H1 (cell line): ENCODE measurements at regions not wholly inside any gene's neighbourhood (a gene's known extent, or its start where the extent isn't known, plus 50 kb on each side); places are given as distances from the start of the nearest gene placed in this dataset.

Experiments used
- CTCF ChIA-PET: fragments of 300-600 bp; sonication (Branson Sonifier 250); formaldehyde crosslinking; loops from one replicate; lab custom pipeline; 2021; ENCODE audit not compliant: partially characterized antibody; lab: Charles Lee
- POLR2A ChIA-PET: fragments of 300-600 bp; sonication (Branson Sonifier 250); formaldehyde crosslinking; loops from one replicate; lab custom pipeline; 2021; ENCODE audit warnings: inconsistent platforms; ENCODE audit not compliant: partially characterized antibody; lab: Charles Lee
- DNase-seq, 2 experiments: peaks; one replicate each; pipeline versions ENCODE4 v3.0.0 to v3.0.0-alpha.2; 2010 to 2022; ENCODE audit warnings: low spot score in 2 of 2, low read depth in 1 of 2, mixed read lengths in 1 of 2
- FAIRE-seq: peaks from 2 replicates; lab custom pipeline; 2011; peaks lifted over from hg19 to GRCh38; lab: Jason Lieb, UNC
- H2AFZ ChIP-seq: 2 replicates; pipeline ENCODE4 v1.8.1; 2012; ENCODE audit warnings: low read length, inconsistent platforms
- H2AK5ac ChIP-seq: 2 replicates; pipeline ENCODE4 v1.6.1; 2013; ENCODE audit warnings: low read depth, low read length
- H2BK120ac ChIP-seq: replicated peaks from 2 replicates; pipeline ENCODE3; 2013; ENCODE audit warnings: low read depth, low read length, inconsistent platforms
- H2BK12ac ChIP-seq: 2 replicates; pipeline ENCODE4 v1.6.1; 2013; ENCODE audit warnings: low read depth, low read length
- H2BK15ac ChIP-seq: 2 replicates; pipeline ENCODE4 v1.6.1; 2013; ENCODE audit warnings: low read length
- H2BK20ac ChIP-seq: 2 replicates; pipeline ENCODE4 v1.6.1; 2013; ENCODE audit warnings: low read length
- H2BK5ac ChIP-seq: 2 replicates; pipeline ENCODE4 v1.6.1; 2013; ENCODE audit warnings: low read depth, low read length
- H3K14ac ChIP-seq: 2 replicates; pipeline ENCODE4 v1.6.1; 2013; ENCODE audit warnings: inconsistent platforms; ENCODE audit not compliant: insufficient read length
- H3K18ac ChIP-seq: 2 replicates; pipeline ENCODE4 v1.6.1; 2013; ENCODE audit warnings: low read length; ENCODE audit errors: extremely low read depth
- H3K23ac ChIP-seq: 2 replicates; pipeline ENCODE4 v1.6.1; 2013; ENCODE audit warnings: inconsistent platforms; ENCODE audit not compliant: insufficient read length
- H3K23me2 ChIP-seq: 2 replicates; pipeline ENCODE4 v1.6.1; 2013; ENCODE audit warnings: low read depth, low read length
- H3K27ac ChIP-seq: 2 replicates; pipeline ENCODE4 v1.6.1; 2011; ENCODE audit warnings: low read depth, low read length, inconsistent platforms
- H3K27me3 ChIP-seq, 4 experiments: replicated peaks in 1 of 4; 1 replicate in 1 of 4; 2 replicates in 3 of 4; pipeline versions ENCODE4 v1.6.1 to v1.8.1; 2011 to 2013; ENCODE audit warnings: low read length in 3 of 4, mild to moderate bottlenecking in 3 of 4, inconsistent platforms in 2 of 4, mixed read lengths in 2 of 4, moderate library complexity in 1 of 4; ENCODE audit not compliant: control insufficient read depth in 3 of 4, insufficient read depth in 3 of 4; ENCODE audit errors: extremely low read depth in 1 of 4
- H3K36me3 ChIP-seq, 4 experiments: 2 replicates each; pipeline versions ENCODE4 v1.6.1 to v1.8.1; 2011 to 2013; ENCODE audit warnings: mild to moderate bottlenecking in 4 of 4, low read length in 3 of 4, moderate library complexity in 2 of 4, control low read depth in 1 of 4, inconsistent platforms in 1 of 4; ENCODE audit not compliant: insufficient read depth in 4 of 4, control insufficient read depth in 2 of 4
- H3K4ac ChIP-seq: replicated peaks from 2 replicates; pipeline ENCODE3; 2013; ENCODE audit warnings: low read length, low read depth, mixed read lengths, inconsistent platforms; ENCODE audit not compliant: insufficient read length
- H3K4me1 ChIP-seq, 4 experiments: replicated peaks in 1 of 4; 1 replicate in 1 of 4; 2 replicates in 3 of 4; pipeline versions ENCODE4 v1.6.1 to v1.8.1; 2011 to 2013; ENCODE audit warnings: low read length in 3 of 4, inconsistent platforms in 2 of 4, mixed read lengths in 1 of 4; ENCODE audit not compliant: insufficient read depth in 4 of 4, control insufficient read depth in 3 of 4
- H3K4me2 ChIP-seq, 2 experiments: 2 replicates each; pipeline versions ENCODE4 v1.6.1 to v1.8.1; 2011 to 2013; ENCODE audit warnings: low read depth in 2 of 2, low read length in 2 of 2, control low read depth in 1 of 2, inconsistent platforms in 1 of 2, mild to moderate bottlenecking in 1 of 2; ENCODE audit not compliant: insufficient read depth in 1 of 2
- H3K4me3 ChIP-seq, 4 experiments: fragments of 200-600, 300-600 bp in 1 of 4; sonication (generic), shearing (Covaris generic), sonication (Bioruptor Twin) in 1 of 4; 2 replicates each; pipeline versions ENCODE4 v1.5.1 to v1.8.1; 2011 to 2016; ENCODE audit warnings: low read length in 4 of 4, low read depth in 3 of 4, control low read depth in 2 of 4, inconsistent platforms in 2 of 4, mild to moderate bottlenecking in 2 of 4, mixed read lengths in 1 of 4, moderate library complexity in 1 of 4; ENCODE audit not compliant: insufficient read depth in 2 of 4; ENCODE audit errors: extremely low read depth in 1 of 4
- H3K56ac ChIP-seq: replicated peaks from 2 replicates; pipeline ENCODE3; 2013; ENCODE audit warnings: low read depth, mild to moderate bottlenecking, mixed read lengths, low read length, inconsistent platforms; ENCODE audit not compliant: insufficient read length
- H3K79me1 ChIP-seq: 2 replicates; pipeline ENCODE4 v1.6.1; 2013; ENCODE audit warnings: low read depth, low read length, control low read depth
- H3K79me2 ChIP-seq, 2 experiments: 2 replicates each; pipeline versions ENCODE4 v1.6.1 to v1.8.1; 2012 to 2013; ENCODE audit warnings: low read length in 2 of 2, mild to moderate bottlenecking in 2 of 2, inconsistent platforms in 1 of 2; ENCODE audit not compliant: insufficient read depth in 2 of 2, control insufficient read depth in 1 of 2
- H3K9ac ChIP-seq, 4 experiments: replicated peaks in 1 of 4; 1 replicate in 1 of 4; 2 replicates in 3 of 4; pipeline versions ENCODE4 v1.6.1 to v1.8.1; 2011 to 2013; ENCODE audit warnings: low read depth in 3 of 4, low read length in 3 of 4, control low read depth in 2 of 4, mild to moderate bottlenecking in 2 of 4, moderate library complexity in 2 of 4, inconsistent platforms in 1 of 4; ENCODE audit errors: extremely low read depth in 1 of 4
- H3K9me3 ChIP-seq, 2 experiments: 2 replicates each; pipeline versions ENCODE4 v1.6.1 to v1.8.1; 2012 to 2013; ENCODE audit warnings: mild to moderate bottlenecking in 2 of 2, moderate library complexity in 2 of 2, control low read depth in 1 of 2, inconsistent platforms in 1 of 2, low read depth in 1 of 2, low read length in 1 of 2, mixed read lengths in 1 of 2; ENCODE audit not compliant: insufficient read depth in 2 of 2
- H4K20me1 ChIP-seq, 2 experiments: replicated peaks in 1 of 2; 2 replicates each; pipeline versions ENCODE3 to v1.8.1; 2011 to 2013; ENCODE audit warnings: inconsistent platforms in 2 of 2, low read length in 2 of 2, mild to moderate bottlenecking in 1 of 2; ENCODE audit not compliant: insufficient read depth in 2 of 2, control insufficient read depth in 1 of 2
- H4K5ac ChIP-seq: 2 replicates; pipeline ENCODE4 v1.6.1; 2013; ENCODE audit warnings: low read length, low read depth, mixed read lengths, inconsistent platforms; ENCODE audit not compliant: insufficient read length
- H4K8ac ChIP-seq: 2 replicates; pipeline ENCODE4 v1.8.0; 2013; ENCODE audit warnings: mild to moderate bottlenecking, moderate library complexity, low read length, inconsistent platforms; ENCODE audit not compliant: insufficient read depth; ENCODE audit errors: extremely low read depth
- H4K91ac ChIP-seq: replicated peaks from 2 replicates; pipeline ENCODE3; 2013; ENCODE audit warnings: low read length, mixed read lengths, inconsistent platforms; ENCODE audit not compliant: insufficient read length
- JUN ChIP-seq: IDR thresholded peaks from 2 replicates; pipeline ENCODE4 v1.6.1; 2011; ENCODE audit warnings: low read depth, mild to moderate bottlenecking, improper control_type of control experiment, low read length
- NANOG ChIP-seq: IDR thresholded peaks from 2 replicates; pipeline ENCODE4 v1.6.1; 2011; ENCODE audit warnings: low read length, low read depth, mild to moderate bottlenecking, inconsistent platforms; ENCODE audit not compliant: insufficient read depth, poor library complexity, severe bottlenecking
- RNF2 ChIP-seq: fragments of 200-900, 300-1000 bp; sonication (generic); IDR thresholded peaks from 2 replicates; pipeline ENCODE4 v1.7.1; 2016; ENCODE audit warnings: borderline replicate concordance, low read depth, mild to moderate bottlenecking, antibody characterized with exemption, low read length; ENCODE audit not compliant: poor library complexity, severe bottlenecking; ENCODE audit errors: missing control alignments
- TEAD4 ChIP-seq: IDR thresholded peaks from 2 replicates; pipeline ENCODE4 v1.6.1; 2012; ENCODE audit warnings: low read depth, low read length, inconsistent platforms, mixed read lengths
- WGBS, 2 experiments: shearing (Covaris generic) in 1 of 2; methylation state at CpG; one replicate each; pipeline versions ENCODE4 v1.1.6 to v1.1.7; 2013 to 2015; ENCODE audit warnings: low lambda C conversion rate in 2 of 2, mixed read lengths in 2 of 2, inconsistent platforms in 1 of 2, low coverage in 1 of 2, missing lambda C conversion rate in 1 of 2; ENCODE audit not compliant: insufficient replicate concordance in 2 of 2, insufficient coverage in 1 of 2, insufficient read length in 1 of 2; ENCODE audit errors: extremely low coverage in 1 of 2, missing lambda C conversion rate in 1 of 2; 5-methylcytosine and 5-hydroxymethylcytosine counted together

- Histone ChIP-seq H3K27me3 (no peaks in the 10 kb centered on the region), H3K9ac (no peak overlapping the region), H3K18ac (no peak overlapping the region), H4K91ac (no peak overlapping the region), H4K5ac (no peak overlapping the region), H3K9me3 (no peaks in the 10 kb centered on the region), H2AK5ac (no peak overlapping the region), H3K23me2 (no peaks in the 10 kb centered on the region), H3K4me2 (no peak overlapping the region), H3K23ac (no peak overlapping the region), H3K14ac (no peak overlapping the region), H4K8ac (no peak overlapping the region), H2BK120ac (no peak overlapping the region), H3K79me1 (no peaks in the 10 kb centered on the region), H2BK12ac (no peak overlapping the region), H3K36me3 (no peaks in the 10 kb centered on the region), H3K4me1 (peaks cover 0 to 6% (median 3%) of the 10 kb centered on the region in 4 experiments; a peak in 4 of 7 replicates), H2AFZ (no peak overlapping the region), H2BK15ac (no peak overlapping the region), H4K20me1 (no peaks in the 10 kb centered on the region), H2BK5ac (no peak overlapping the region), H3K56ac (no peak overlapping the region), H3K4ac (no peak overlapping the region), H3K4me3 (no peak overlapping the region), H2BK20ac (no peak overlapping the region), H3K27ac (no peak overlapping the region), H3K79me2 (no peaks in the 10 kb centered on the region)
- ChIA-PET CTCF (interaction anchor here (1.1 to 1.5 kb wide), 4 partner anchors 9 to 183 kb away, joined by 3 to 4 read pairs (median 4); no protein-coding TSS in a partner anchor), POLR2A (no interaction called here)
- DNase-seq (no peak), FAIRE-seq (no peak)
- TF ChIP-seq RNF2 (no peak), NANOG (no peak), TEAD4 (no peak), JUN (no peak)
- 94% methylated on average over 8 of the region's 8 CpGs; no CpG with 5 or more reads in 1 of the 2 experiments for WGBS, 2 experiments
These were observed 100.6 kb upstream of the ELMO1 start for GRCh38 chr7:37549076-37549931.
